HepG2 (cell line): ENCODE measurements at regions not wholly inside any gene's neighbourhood (a gene's known extent, or its start where the extent isn't known, plus 50 kb on each side); places are given as distances from the start of the nearest gene placed in this dataset.

ENCODE experiments used
- AFF4 ChIP-seq: sonication (generic); formaldehyde crosslinking; IDR thresholded peaks from 2 replicates; pipeline ENCODE4 v1.4.0; 2020; ENCODE audit warnings: missing genetic modification reagents
- BRCA1 ChIP-seq: sonication (generic); formaldehyde crosslinking; IDR thresholded peaks from 2 replicates; pipeline ENCODE4 v1.4.0; 2020; ENCODE audit warnings: missing genetic modification reagents
- CAMTA2 ChIP-seq: sonication (generic); formaldehyde crosslinking; IDR thresholded peaks from 2 replicates; pipeline ENCODE4 v1.4.0; 2020; ENCODE audit warnings: mild to moderate bottlenecking, missing genetic modification reagents, borderline replicate concordance
- HDAC2 ChIP-seq: sonication (generic); formaldehyde crosslinking; IDR thresholded peaks from 2 replicates; pipeline ENCODE4 v1.4.0; 2020; ENCODE audit warnings: missing genetic modification reagents
- POLR2A ChIP-seq, 2 experiments: IDR thresholded peaks; 2 replicates each; pipeline ENCODE4 v1.6.1; 2011; ENCODE audit warnings: low read depth in 2 of 2, low read length in 2 of 2, mild to moderate bottlenecking in 1 of 2, moderate library complexity in 1 of 2; ENCODE audit not compliant: insufficient read depth in 1 of 2
- SIN3A ChIP-seq: IDR thresholded peaks from 2 replicates; pipeline ENCODE4 v1.6.1; 2011; ENCODE audit warnings: low read depth, mild to moderate bottlenecking, control low read depth, low read length, borderline replicate concordance
- ZNF530 ChIP-seq: sonication (generic); formaldehyde crosslinking; IDR thresholded peaks from 2 replicates; pipeline ENCODE4 v1.5.0; 2020; ENCODE audit warnings: low read depth, mild to moderate bottlenecking, missing genetic modification reagents

GRCh38 chr18:57278933-57279332, 73.4 kb upstream of the ST8SIA3 start:
- no peak for TF ChIP-seq AFF4 (CRISPR knock-in tag)
- TF ChIP-seq SIN3A, result no peak
- TF ChIP-seq ZNF530 (CRISPR knock-in tag), result no peak
- no peak for TF ChIP-seq CAMTA2 (CRISPR knock-in tag)
- no peak for TF ChIP-seq POLR2A (IDR thresholded peaks at IDR 0.05; ENCODE audit: insufficient read depth in 1 of 2, low read depth in 2 of 2, low read length in 2 of 2)
- TF ChIP-seq HDAC2 (CRISPR knock-in tag), result no peak
- no peak for TF ChIP-seq BRCA1 (CRISPR knock-in tag)
